K562 (cell line): ENCODE measurements at regions not wholly inside any gene's neighbourhood (a gene's known extent, or its start where the extent isn't known, plus 50 kb on each side); places are given as distances from the start of the nearest gene placed in this dataset.

Source experiments
- BRCA1 ChIP-seq, 2 experiments: fragments of 450-650 bp in 1 of 2; sonication (generic) in 1 of 2; formaldehyde crosslinking in 1 of 2; IDR thresholded peaks; 2 replicates each; pipeline versions ENCODE4 v1.5.0 to v1.6.1; 2017 to 2020; ENCODE audit warnings: mild to moderate bottlenecking in 1 of 2, missing genetic modification reagents in 1 of 2
- REST ChIP-seq, 2 experiments: fragments of 450-650 bp; formaldehyde crosslinking in 1 of 2; IDR thresholded peaks; 2 replicates each; pipeline versions ENCODE4 v1.4.0 to v1.6.1; 2014 to 2020; ENCODE audit warnings: mild to moderate bottlenecking in 2 of 2, borderline replicate concordance in 1 of 2, low read depth in 1 of 2

GRCh38 chr21:32878661-32879060 is 107.1 kb upstream of the PAXBP1 start:
- TF ChIP-seq REST (IDR thresholded peaks at IDR 0.05; ENCODE audit: borderline replicate concordance) (no peak), REST (CRISPR knock-in tag; IDR thresholded peaks at IDR 0.05; ENCODE audit: low read depth) (no peak), BRCA1 (IDR thresholded peaks at IDR 0.05) (no peak), BRCA1 (CRISPR knock-in tag; IDR thresholded peaks at IDR 0.05) (no peak)
